Heart left ventricle (tissue), 16 donors: ENCODE measurements at regions not wholly inside any gene's neighbourhood (a gene's known extent, or its start where the extent isn't known, plus 50 kb on each side); places are given as distances from the start of the nearest gene placed in this dataset.
"Not testable (repeated sequence)": the region's sequence is repeated elsewhere in the genome, so short reads cannot be mapped to it uniquely, and the experiment has no call there.

ENCODE experiments used
- ATAC-seq, 4 donors: fragments of 200-7000 bp; cut with Tn5 transposase; one replicate each; pipeline ENCODE4 v1.9.1; 2020 to 2022; ENCODE audit warnings: moderate library complexity in 4 of 4, mild to moderate bottlenecking in 3 of 4, moderate number of reproducible peaks in 1 of 4
- DNase-seq, 5 donors: peaks; one replicate each; pipeline ENCODE4 v3.0.0-alpha.2; 2020
- H3K27ac ChIP-seq, 12 donors: fragments of 200-600 bp; sonication (generic) in 4 of 12; one replicate each; pipeline versions ENCODE4 v1.5.0 to v1.8.0; 2016 to 2022; ENCODE audit warnings: mild to moderate bottlenecking in 2 of 12
- H3K27me3 ChIP-seq, 9 donors: fragments of 200-600 bp; sonication (generic) in 2 of 9; one replicate each; pipeline versions ENCODE4 v1.5.1 to v1.8.0; 2016 to 2022; ENCODE audit warnings: mild to moderate bottlenecking in 3 of 9
- H3K36me3 ChIP-seq, 9 donors: fragments of 200-600 bp; sonication (generic) in 2 of 9; one replicate each; pipeline versions ENCODE4 v1.5.0 to v1.8.0; 2018 to 2022; ENCODE audit warnings: mild to moderate bottlenecking in 2 of 9
- H3K4me1 ChIP-seq, 12 donors: fragments of 200-600 bp; sonication (generic) in 4 of 12; one replicate each; pipeline versions ENCODE4 v1.5.0 to v1.8.0; 2016 to 2022; ENCODE audit warnings: mild to moderate bottlenecking in 3 of 12
- H3K4me3 ChIP-seq, 12 donors: fragments of 200-600 bp; sonication (generic) in 4 of 12; one replicate each; pipeline versions ENCODE4 v1.5.0 to v1.8.0; 2017 to 2022; ENCODE audit warnings: mild to moderate bottlenecking in 9 of 12, moderate library complexity in 4 of 12
- H3K9me3 ChIP-seq, 12 donors: fragments of 200-600 bp; sonication (generic) in 4 of 12; one replicate each; pipeline versions ENCODE4 v1.5.0 to v1.8.0; 2016 to 2022; ENCODE audit warnings: mild to moderate bottlenecking in 1 of 12
- POLR2A ChIP-seq, 2 donors: fragments of 450-650 bp; IDR thresholded peaks; one replicate each; pipeline ENCODE4 v1.6.1; 2017; ENCODE audit warnings: antibody characterized with exemption in 2 of 2, mild to moderate bottlenecking in 2 of 2, moderate library complexity in 2 of 2
- WGBS, 4 donors: extraction: QIAGEN DNeasy Blood & Tissue Kit in 2 of 4; methylation state at CpG; one replicate each; pipeline versions ENCODE4 v1.1.5 to v1.1.7; 2013 to 2018; 5-methylcytosine and 5-hydroxymethylcytosine counted together
- intact Hi-C, 10 donors: fragments of 100-400 bp; cut with DNase I; formaldehyde crosslinking; loops; one replicate each; pipeline versions ENCODE4 v1.11.1 to v1.14.2; 2022
- TF ChIP-seq, protein P1 (sequence below), 12 donors: fragments of 200-600 bp; sonication (generic) in 4 of 12; IDR thresholded peaks; one replicate each; pipeline versions ENCODE4 v1.5.0 to v1.8.0; 2018 to 2022; ENCODE audit warnings: antibody characterized with exemption in 12 of 12, mild to moderate bottlenecking in 5 of 12
- donor health status: ischemic (EF 13 %, LVEDD 7.1; RV severe dilation, severe dysfunction).
- donor health status: healthy with polysubstance abuse.
- donor health status: DM: no; HTN: yes; CAD: no.
- donor health status: DM: no; HTN: no; CAD: no.
- donor health status: ischemic (EF 25% LVEDD 6.9; RV normal size, moderate dysfunction).
- donor health status: ischemic (EF 25% LVEDD 5.7; RV mildly dilated, moderate dysfunction).
- donor health status: healthy.
- donor health status: DM: yes; HTN: yes; CAD: no.
- donor health status: ischemic (EF 35%, LVEDD 5.7; RV mildly dilated, moderate dysfunction).
- donor health status: nonischemic (EF 11% LVEDD 7.7; RV severe dilation, severe dysfunction).
- donor health status: DM: yes; HTN: yes; CAD: no.
- donor health status: PGD.
- donor health status: ischemic (EF 29% LVEDD 5.4; RV normal size, mild dysfunction).
- donor health status: nonischemic (EF 23%, LVEDD 6.1; RV moderate dilation, normal function).

DNA sequence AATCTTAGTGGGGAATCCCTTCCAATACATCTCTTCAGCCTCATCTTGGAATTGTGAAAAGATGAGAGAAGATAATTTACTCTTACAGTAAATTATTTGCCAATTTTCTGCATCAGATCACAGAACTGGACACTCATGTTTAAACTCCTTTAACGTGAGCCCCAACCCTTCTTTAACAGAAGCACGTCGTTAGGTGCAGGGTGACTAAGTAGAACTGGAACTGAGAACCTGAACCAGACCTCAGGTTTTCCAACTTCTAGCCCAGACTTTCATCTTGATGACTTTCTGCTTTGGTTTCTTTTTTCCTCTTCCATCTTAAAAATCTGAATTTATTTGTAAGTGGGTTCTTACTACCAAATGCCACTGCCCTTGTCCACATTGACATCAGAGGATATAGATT is 57.2 kb upstream of the LYZL2 start:
- intact Hi-C loops, result no loop called here
- ATAC-seq (no peak), DNase-seq (no peak)
- Histone ChIP-seq H3K36me3 (no peaks in the 10 kb centered on the region), H3K9me3 (no peaks in the 10 kb centered on the region), H3K27ac (no peak overlapping the region), H3K4me1 (peaks cover 0 to 3% (median 0%) of the 10 kb centered on the region in 12 donors), H3K4me3 (no peak overlapping the region), H3K27me3 (peaks cover 0 to 24% (median 0%) of the 10 kb centered on the region in 9 donors)
- TF ChIP-seq POLR2A (IDR thresholded peaks at IDR 0.05), result no peak
- TF ChIP-seq, protein P1, sequence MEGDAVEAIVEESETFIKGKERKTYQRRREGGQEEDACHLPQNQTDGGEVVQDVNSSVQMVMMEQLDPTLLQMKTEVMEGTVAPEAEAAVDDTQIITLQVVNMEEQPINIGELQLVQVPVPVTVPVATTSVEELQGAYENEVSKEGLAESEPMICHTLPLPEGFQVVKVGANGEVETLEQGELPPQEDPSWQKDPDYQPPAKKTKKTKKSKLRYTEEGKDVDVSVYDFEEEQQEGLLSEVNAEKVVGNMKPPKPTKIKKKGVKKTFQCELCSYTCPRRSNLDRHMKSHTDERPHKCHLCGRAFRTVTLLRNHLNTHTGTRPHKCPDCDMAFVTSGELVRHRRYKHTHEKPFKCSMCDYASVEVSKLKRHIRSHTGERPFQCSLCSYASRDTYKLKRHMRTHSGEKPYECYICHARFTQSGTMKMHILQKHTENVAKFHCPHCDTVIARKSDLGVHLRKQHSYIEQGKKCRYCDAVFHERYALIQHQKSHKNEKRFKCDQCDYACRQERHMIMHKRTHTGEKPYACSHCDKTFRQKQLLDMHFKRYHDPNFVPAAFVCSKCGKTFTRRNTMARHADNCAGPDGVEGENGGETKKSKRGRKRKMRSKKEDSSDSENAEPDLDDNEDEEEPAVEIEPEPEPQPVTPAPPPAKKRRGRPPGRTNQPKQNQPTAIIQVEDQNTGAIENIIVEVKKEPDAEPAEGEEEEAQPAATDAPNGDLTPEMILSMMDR (IDR thresholded peaks at IDR 0.05), result no peak
- 67 to 78% (median 71%) methylated on average over 3 of the region's 3 CpGs for WGBS, 4 donors

DNA sequence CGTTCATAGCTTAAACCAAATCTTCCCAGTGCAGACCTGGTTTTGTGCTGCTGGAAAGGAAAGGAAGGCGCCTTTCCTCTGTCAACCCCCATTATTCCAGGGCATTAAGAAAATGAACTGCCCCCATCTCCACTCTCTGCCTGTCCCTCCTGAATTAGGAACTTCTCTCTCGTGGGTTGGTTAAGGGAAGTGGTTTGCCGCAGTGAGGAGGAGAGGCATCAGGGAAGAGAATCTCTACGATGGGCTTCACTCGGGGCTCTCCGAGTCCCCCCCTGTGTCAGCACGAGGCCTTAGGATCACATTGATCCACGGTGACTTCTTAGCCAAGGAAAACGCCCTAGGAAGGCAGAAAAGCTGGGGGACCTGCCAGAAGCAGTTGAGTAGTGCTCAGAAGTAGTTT is 53.9 kb upstream of the LYZL2 start:
- DNase-seq (no peak), ATAC-seq (no peak)
- no peak overlapping the region for H3K27ac ChIP-seq
- peaks cover 0 to 24% (median 0%) of the 10 kb centered on the region in 9 donors for H3K27me3 ChIP-seq
- TF ChIP-seq POLR2A (IDR thresholded peaks at IDR 0.05), result no peak
- TF ChIP-seq, protein P1 (IDR thresholded peaks at IDR 0.05), result no peak
- H3K4me1 ChIP-seq, result peaks cover 0 to 3% (median 0%) of the 10 kb centered on the region in 12 donors
- WGBS, 4 donors, result 79 to 93% (median 79%) methylated on average over 10 of the region's 10 CpGs
- H3K4me3 ChIP-seq, result no peak overlapping the region
- H3K36me3 ChIP-seq, result no peaks in the 10 kb centered on the region
- intact Hi-C loops, result no loop called here
- H3K9me3 ChIP-seq, result peaks cover 0 to 7% (median 0%) of the 10 kb centered on the region in 12 donors

DNA sequence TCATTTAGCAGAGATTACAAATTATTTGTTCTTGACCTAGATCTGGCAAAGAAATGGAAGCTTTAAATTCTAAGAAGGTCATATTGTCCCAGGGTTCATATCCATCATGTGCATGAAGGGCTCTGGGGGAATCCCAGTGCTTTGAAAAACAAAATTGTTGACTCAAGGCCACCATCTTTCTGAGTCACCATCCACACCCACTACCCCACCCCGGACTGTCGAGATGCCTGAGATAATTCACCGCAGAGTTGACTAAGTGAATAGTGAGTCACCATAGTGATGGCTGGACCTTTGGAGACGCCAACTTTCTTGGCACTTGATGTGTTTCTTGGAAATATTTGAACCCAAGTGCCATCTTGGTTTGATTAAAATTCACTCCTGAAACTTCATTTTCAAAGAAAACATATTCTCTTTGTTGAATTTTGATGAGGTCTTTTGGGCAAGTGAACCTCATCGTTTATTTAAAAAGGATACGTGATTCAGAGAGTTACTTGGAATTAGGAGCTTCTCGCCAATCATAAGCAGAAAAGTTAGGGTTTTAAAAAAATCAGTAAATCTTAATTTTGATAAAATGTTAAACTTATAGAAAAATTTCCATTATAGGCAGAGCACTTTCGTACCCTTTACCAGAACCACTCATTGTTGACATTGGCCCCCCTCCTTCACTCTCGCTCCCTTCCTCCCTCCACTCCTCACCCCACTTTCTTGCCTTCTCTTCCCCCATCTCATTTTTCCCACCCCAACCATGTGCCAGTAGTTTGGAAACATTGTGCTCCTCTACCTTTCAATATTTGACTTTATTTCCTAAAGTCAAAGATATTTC is 53.0 kb upstream of the LYZL2 start:
- DNase-seq, intact Hi-C loops, H3K4me3 ChIP-seq, H3K9me3 ChIP-seq, H3K4me1 ChIP-seq, H3K36me3 ChIP-seq, H3K27ac ChIP-seq: not testable (repeated sequence)
- 73 to 89% (median 84%) methylated on average over 9 of the region's 9 CpGs for WGBS, 4 donors
- peaks cover 0 to 17% (median 0%) of the 10 kb centered on the region in 9 donors for H3K27me3 ChIP-seq
- ATAC-seq, result peak in 1 of 4 donors; percentile 22

DNA sequence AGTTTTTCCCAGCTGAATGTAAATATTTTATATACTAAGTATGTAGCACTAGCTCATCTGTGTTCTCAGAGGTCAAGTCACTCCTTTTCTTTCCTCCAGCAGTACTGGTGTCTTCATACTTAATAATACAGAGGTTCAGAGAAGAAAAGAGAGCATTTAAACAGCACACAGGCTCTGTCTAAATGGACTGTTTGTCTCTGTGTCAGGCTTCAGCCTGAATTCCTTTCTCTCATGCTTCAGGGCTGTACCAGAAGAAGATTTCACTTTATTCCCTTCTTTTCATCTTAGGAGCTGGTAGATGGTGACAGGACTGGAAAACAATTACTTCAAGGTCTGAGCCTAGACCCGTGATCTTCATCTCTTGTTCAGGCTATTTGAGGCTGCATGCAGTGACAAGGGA is 51.4 kb upstream of the LYZL2 start:
- TF ChIP-seq, protein P1 (IDR thresholded peaks at IDR 0.05), result no peak
- no peak for TF ChIP-seq POLR2A (IDR thresholded peaks at IDR 0.05)
- H3K36me3 ChIP-seq, result no peaks in the 10 kb centered on the region

More for the DNA sequence above, 51.4 kb upstream of the LYZL2 start:
- intact Hi-C loops, result no loop called here
- H3K4me3 ChIP-seq, result no peak overlapping the region
- 44 to 70% (median 67%) methylated on average over 1 of the region's 1 CpG for WGBS, 4 donors
- H3K27me3 ChIP-seq, result no peaks in the 10 kb centered on the region
- peaks cover 0 to 7% (median 0%) of the 10 kb centered on the region in 12 donors for H3K9me3 ChIP-seq
- ATAC-seq (no peak), DNase-seq (no peak)
- H3K27ac ChIP-seq, result no peak overlapping the region
- no peaks in the 10 kb centered on the region for H3K4me1 ChIP-seq
